HL-60 (cell line): ENCODE measurements at regions not wholly inside any gene's neighbourhood (a gene's known extent, or its start where the extent isn't known, plus 50 kb on each side); places are given as distances from the start of the nearest gene placed in this dataset.

Source experiments
- DNase-seq, 2 experiments: peaks; one replicate each; pipeline ENCODE4 v3.0.0-alpha.2; 2010 to 2020; ENCODE audit warnings: low read depth in 1 of 2, low spot score in 1 of 2
- H3K27ac ChIP-seq: fragments of 250-450 bp; sonication (Bioruptor Pico); replicated peaks from 2 replicates; pipeline ENCODE4 v1.5.1; 2020; ENCODE audit warnings: mild to moderate bottlenecking, moderate library complexity
- H3K27me3 ChIP-seq: fragments of 250-450 bp; sonication (Bioruptor Pico); 2 replicates; pipeline ENCODE4 v1.5.1; 2021; ENCODE audit warnings: mild to moderate bottlenecking, moderate library complexity; ENCODE audit not compliant: insufficient read depth, poor library complexity, severe bottlenecking
- H3K4me3 ChIP-seq: replicated peaks from 2 replicates; pipeline ENCODE4 v1.5.1; 2011; ENCODE audit warnings: mild to moderate bottlenecking, control low read depth, low read length; ENCODE audit not compliant: insufficient read depth
- CTCF ChIP-seq: IDR thresholded peaks from one replicate; pipeline ENCODE4 v1.5.1; 2011; ENCODE audit warnings: low read length, control low read depth, inconsistent platforms; ENCODE audit not compliant: insufficient read depth
- GABPA ChIP-seq: IDR thresholded peaks from 2 replicates; pipeline ENCODE4 v1.6.1; 2012; ENCODE audit warnings: low read depth
- POLR2AphosphoS5 ChIP-seq: IDR thresholded peaks from 2 replicates; pipeline ENCODE4 v1.6.1; 2012; ENCODE audit warnings: low read depth
- REST ChIP-seq: IDR thresholded peaks from 2 replicates; pipeline ENCODE4 v1.6.1; 2012; ENCODE audit warnings: low read depth; ENCODE audit not compliant: insufficient replicate concordance
- SPI1 ChIP-seq: IDR thresholded peaks from 2 replicates; pipeline ENCODE4 v1.6.1; 2012; ENCODE audit warnings: low read depth, mild to moderate bottlenecking, borderline replicate concordance

- no peak for DNase-seq
- Histone ChIP-seq H3K27ac (no peak overlapping the region), H3K27me3 (peaks cover 2% of the 10 kb centered on the region), H3K4me3 (no peak overlapping the region)
- TF ChIP-seq REST: no peak
- no peak for TF ChIP-seq POLR2AphosphoS5
- TF ChIP-seq SPI1: no peak
- TF ChIP-seq GABPA: no peak
- TF ChIP-seq CTCF: no peak
Observed at GRCh38 chr9:135032868-135033460, 54.5 kb upstream of the OLFM1 start.

DNA sequence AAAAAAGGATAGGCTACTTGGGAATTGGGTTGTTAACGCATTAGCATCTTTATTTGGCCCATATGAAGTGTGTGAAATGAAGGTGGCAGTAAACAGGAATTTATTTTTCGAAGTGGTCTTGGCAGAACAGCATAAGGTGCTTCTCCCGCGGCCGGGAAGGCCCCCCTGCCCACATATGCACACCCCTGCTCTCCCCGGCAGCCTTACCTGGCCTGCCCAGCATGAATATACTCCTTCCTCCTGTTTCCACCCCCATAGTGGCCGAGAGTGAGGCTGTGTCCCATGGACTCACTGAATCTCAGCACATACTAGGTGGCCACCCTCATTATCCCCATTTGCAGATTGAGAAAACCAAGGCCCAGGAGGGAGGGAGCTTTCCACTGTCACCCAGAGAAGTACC, 54.0 kb upstream of the OLFM1 start:
- Histone ChIP-seq H3K4me3 (no peak overlapping the region), H3K27me3 (peaks cover 2% of the 10 kb centered on the region), H3K27ac (no peak overlapping the region)
- DNase-seq: no peak
- TF ChIP-seq CTCF (no peak), SPI1 (no peak), POLR2AphosphoS5 (no peak), GABPA (no peak), REST (no peak)

GRCh38 chr9:135034106-135034505, 53.4 kb upstream of the OLFM1 start:
- no peak for DNase-seq
- Histone ChIP-seq H3K27ac (no peak overlapping the region), H3K4me3 (no peak overlapping the region), H3K27me3 (peaks cover 2% of the 10 kb centered on the region)
- TF ChIP-seq SPI1 (no peak), GABPA (no peak), REST (no peak)
